T-helper 2 cell treated with Interferon-gamma antibody and Interleukin-4, amounts not matched to agents 5 μg/mL and 100 μg/mL, for 36 hours (primary cell): ENCODE measurements at regions not wholly inside any gene's neighbourhood (a gene's known extent, or its start where the extent isn't known, plus 50 kb on each side); places are given as distances from the start of the nearest gene placed in this dataset.
"Not testable (repeated sequence)": the region's sequence is repeated elsewhere in the genome, so short reads cannot be mapped to it uniquely, and the experiment has no call there.

Experiments used
- DNase-seq: peaks from one replicate; pipeline ENCODE4 v3.0.0; 2021; ENCODE audit warnings: low spot score
- H3K27ac Mint-ChIP-seq: one replicate; pipeline ENCODE4 v1.8.0; 2021; ENCODE audit warnings: mild to moderate bottlenecking, mixed read lengths
- H3K27me3 Mint-ChIP-seq: one replicate; pipeline ENCODE4 v1.8.0; 2021; ENCODE audit warnings: low read depth, mixed read lengths
- H3K36me3 Mint-ChIP-seq: one replicate; pipeline ENCODE4 v1.8.0; 2021; ENCODE audit warnings: low read depth, mixed read lengths
- H3K4me1 Mint-ChIP-seq: one replicate; pipeline ENCODE4 v1.8.0; 2021; ENCODE audit warnings: low read depth, mixed read lengths
- H3K4me3 Mint-ChIP-seq: one replicate; pipeline ENCODE4 v1.8.0; 2022; ENCODE audit warnings: mild to moderate bottlenecking, moderate library complexity, mixed read lengths
- H3K9me3 Mint-ChIP-seq: one replicate; pipeline ENCODE4 v1.8.0; 2021; ENCODE audit warnings: mixed read lengths

GRCh38 chr17:26881195-26881594 lies 412.7 kb upstream of the WSB1 start:
- not testable (repeated sequence) for H3K36me3 Mint-ChIP-seq, DNase-seq, H3K27me3 Mint-ChIP-seq, H3K4me3 Mint-ChIP-seq, H3K4me1 Mint-ChIP-seq, H3K27ac Mint-ChIP-seq
- peaks cover 12% of the 10 kb centered on the region for H3K9me3 Mint-ChIP-seq

- peaks cover 12% of the 10 kb centered on the region for H3K9me3 Mint-ChIP-seq
- not testable (repeated sequence) for DNase-seq, H3K27ac Mint-ChIP-seq, H3K4me1 Mint-ChIP-seq, H3K27me3 Mint-ChIP-seq, H3K36me3 Mint-ChIP-seq, H3K4me3 Mint-ChIP-seq
Observed at GRCh38 chr17:26882097-26882761, 411.7 kb upstream of the WSB1 start.

DNA sequence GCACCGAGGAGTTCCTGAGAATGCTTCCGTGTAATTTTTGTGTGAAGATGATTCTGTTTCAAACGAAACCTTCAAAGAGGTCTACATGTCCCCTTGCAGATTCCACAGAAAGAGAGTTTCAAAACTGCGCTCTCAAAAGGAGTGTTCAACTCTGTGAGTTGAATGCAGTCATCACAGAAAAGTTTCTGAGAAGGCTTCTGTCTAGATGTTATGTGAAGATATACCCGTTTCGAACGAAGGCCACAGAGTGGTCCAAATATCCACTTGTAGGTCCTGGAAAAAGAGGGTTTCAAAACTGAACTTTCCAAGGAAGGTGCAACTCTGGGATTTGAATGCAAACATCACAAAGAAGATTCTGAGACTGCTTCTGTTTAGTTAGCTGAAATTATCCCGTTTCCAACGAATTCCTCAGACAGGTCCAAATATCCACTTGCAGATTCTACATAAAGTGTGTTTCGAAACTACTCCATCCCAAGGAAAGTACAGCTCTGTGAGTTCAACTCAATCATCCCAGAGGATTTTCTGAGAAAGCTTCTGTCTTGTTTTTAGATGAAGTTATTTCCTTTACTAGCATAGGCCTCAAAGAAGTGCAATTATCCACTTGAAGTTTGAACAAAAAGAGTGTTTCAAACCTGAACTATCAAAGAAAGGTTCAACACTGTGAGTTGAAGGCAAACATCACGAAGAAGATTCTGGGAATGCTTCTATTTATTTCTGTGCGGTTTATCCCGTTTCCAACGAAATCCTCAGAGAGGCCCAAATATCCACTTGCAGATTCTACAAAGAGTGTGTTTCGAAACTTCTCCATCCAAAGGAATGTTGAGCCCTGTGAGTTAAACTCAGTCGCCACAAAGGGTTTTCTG lies 409.8 kb upstream of the WSB1 start:
- H3K27ac Mint-ChIP-seq, H3K27me3 Mint-ChIP-seq, H3K4me1 Mint-ChIP-seq, H3K4me3 Mint-ChIP-seq, DNase-seq, H3K36me3 Mint-ChIP-seq: not testable (repeated sequence)
- H3K9me3 Mint-ChIP-seq = peaks cover 12% of the 10 kb centered on the region

GRCh38 chr17:26884741-26885059 lies 409.2 kb upstream of the WSB1 start:
- not testable (repeated sequence) for H3K27me3 Mint-ChIP-seq, DNase-seq, H3K36me3 Mint-ChIP-seq, H3K27ac Mint-ChIP-seq, H3K4me3 Mint-ChIP-seq, H3K4me1 Mint-ChIP-seq
- peaks cover 12% of the 10 kb centered on the region for H3K9me3 Mint-ChIP-seq

DNA sequence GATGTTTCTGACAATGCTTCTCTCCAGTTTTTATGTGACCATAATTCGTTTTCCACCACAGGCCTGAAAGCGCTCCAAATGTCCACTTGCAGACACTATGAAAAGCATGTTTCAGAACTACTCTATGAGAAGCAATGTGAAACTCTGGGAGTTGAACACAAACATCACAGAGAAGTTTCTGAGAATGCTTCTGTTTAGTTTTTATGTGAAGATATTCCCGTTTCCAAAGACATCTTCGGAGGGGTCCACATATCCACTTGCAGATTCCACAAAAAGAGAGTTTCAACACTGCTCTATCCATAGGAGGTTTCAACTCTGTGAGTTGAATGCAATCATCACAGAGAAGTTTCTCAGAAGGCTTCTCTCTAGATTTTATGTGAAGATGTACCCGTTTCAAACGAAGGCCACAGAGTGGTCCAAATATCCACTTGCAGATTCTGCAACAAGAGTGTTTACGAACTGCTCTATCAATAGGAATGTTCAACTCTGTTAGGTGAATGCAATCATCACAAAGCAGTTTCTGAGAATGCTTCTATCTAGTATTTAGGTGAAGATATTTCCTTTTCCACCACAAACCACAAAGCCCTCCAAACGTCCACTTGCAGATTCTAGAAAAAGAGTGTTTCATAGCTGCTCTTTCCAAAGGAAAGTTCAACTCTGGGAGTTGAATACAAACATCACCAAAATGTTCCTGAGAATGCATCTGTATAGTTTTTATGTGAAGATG lies 408.5 kb upstream of the WSB1 start:
- H3K36me3 Mint-ChIP-seq, H3K27me3 Mint-ChIP-seq, H3K4me3 Mint-ChIP-seq, H3K27ac Mint-ChIP-seq, H3K4me1 Mint-ChIP-seq: not testable (repeated sequence)
- DNase-seq = peak; percentile 82
- peaks cover 12% of the 10 kb centered on the region for H3K9me3 Mint-ChIP-seq
